OCI-LY7 (cell line): ENCODE measurements at regions not wholly inside any gene's neighbourhood (a gene's known extent, or its start where the extent isn't known, plus 50 kb on each side); places are given as distances from the start of the nearest gene placed in this dataset.

Source experiments
- EZH2phosphoT487 ChIP-seq: fragments of 200-600 bp; sonication (generic); IDR thresholded peaks from 2 replicates; pipeline ENCODE4 v1.6.1; 2018; ENCODE audit warnings: low read depth, borderline replicate concordance, mild to moderate bottlenecking, mixed run types, antibody characterized with exemption, low read length, moderate library complexity, mixed read lengths
- TF ChIP-seq, protein P1 (sequence below): fragments of 200-600 bp; sonication (generic); conservative IDR thresholded peaks from 2 replicates; pipeline ENCODE4 v1.5.1; 2014; ENCODE audit warnings: mild to moderate bottlenecking, antibody characterized with exemption, low read length, moderate library complexity, mixed read lengths

- TF ChIP-seq, protein P1, sequence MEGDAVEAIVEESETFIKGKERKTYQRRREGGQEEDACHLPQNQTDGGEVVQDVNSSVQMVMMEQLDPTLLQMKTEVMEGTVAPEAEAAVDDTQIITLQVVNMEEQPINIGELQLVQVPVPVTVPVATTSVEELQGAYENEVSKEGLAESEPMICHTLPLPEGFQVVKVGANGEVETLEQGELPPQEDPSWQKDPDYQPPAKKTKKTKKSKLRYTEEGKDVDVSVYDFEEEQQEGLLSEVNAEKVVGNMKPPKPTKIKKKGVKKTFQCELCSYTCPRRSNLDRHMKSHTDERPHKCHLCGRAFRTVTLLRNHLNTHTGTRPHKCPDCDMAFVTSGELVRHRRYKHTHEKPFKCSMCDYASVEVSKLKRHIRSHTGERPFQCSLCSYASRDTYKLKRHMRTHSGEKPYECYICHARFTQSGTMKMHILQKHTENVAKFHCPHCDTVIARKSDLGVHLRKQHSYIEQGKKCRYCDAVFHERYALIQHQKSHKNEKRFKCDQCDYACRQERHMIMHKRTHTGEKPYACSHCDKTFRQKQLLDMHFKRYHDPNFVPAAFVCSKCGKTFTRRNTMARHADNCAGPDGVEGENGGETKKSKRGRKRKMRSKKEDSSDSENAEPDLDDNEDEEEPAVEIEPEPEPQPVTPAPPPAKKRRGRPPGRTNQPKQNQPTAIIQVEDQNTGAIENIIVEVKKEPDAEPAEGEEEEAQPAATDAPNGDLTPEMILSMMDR = no peak
- TF ChIP-seq EZH2phosphoT487 = no peak
Measured at GRCh38 chr14:106538201-106538600, 1011.8 kb downstream of the TMEM121 start.
